ENCODE measurements at regions not wholly inside any gene's neighbourhood (a gene's known extent, or its start where the extent isn't known, plus 50 kb on each side); places are given as distances from the start of the nearest gene placed in this dataset.
A peak's percentile ranks its signal among the peaks of the same experiment; 100 is the strongest.

DNA sequence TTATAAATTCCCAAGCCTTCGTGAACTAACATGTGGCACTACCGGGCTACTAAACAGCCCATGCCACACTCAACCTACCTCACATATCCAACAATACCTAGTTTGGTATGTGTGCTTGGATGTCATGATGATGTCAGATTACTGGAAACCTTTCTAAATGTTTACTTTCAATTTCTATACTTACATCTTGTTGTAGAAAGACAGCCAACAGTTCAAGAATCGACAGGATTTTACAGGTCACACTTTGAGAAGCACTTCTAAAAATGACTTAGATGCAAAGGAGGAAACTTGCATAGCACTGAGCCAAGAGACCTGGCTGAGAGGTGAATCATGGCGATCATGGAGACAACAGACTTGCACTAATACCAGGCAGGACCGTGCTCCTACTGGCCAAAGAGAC is 209.9 kb downstream of the COL4A1 start:
- no peak for DNase-seq
- H3K9me3 Mint-ChIP-seq (ENCODE audit: unreplicated experiment) = peaks cover 5% of the 10 kb centered on the region
- TF ChIP-seq, protein P1, sequence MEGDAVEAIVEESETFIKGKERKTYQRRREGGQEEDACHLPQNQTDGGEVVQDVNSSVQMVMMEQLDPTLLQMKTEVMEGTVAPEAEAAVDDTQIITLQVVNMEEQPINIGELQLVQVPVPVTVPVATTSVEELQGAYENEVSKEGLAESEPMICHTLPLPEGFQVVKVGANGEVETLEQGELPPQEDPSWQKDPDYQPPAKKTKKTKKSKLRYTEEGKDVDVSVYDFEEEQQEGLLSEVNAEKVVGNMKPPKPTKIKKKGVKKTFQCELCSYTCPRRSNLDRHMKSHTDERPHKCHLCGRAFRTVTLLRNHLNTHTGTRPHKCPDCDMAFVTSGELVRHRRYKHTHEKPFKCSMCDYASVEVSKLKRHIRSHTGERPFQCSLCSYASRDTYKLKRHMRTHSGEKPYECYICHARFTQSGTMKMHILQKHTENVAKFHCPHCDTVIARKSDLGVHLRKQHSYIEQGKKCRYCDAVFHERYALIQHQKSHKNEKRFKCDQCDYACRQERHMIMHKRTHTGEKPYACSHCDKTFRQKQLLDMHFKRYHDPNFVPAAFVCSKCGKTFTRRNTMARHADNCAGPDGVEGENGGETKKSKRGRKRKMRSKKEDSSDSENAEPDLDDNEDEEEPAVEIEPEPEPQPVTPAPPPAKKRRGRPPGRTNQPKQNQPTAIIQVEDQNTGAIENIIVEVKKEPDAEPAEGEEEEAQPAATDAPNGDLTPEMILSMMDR (IDR thresholded peaks at IDR 0.05; ENCODE audit: partially characterized antibody, unreplicated experiment) = no peak
- H3K4me1 Mint-ChIP-seq (ENCODE audit: low read depth, unreplicated experiment) = peaks cover 4% of the 10 kb centered on the region
- no peak overlapping the region for H3K27ac Mint-ChIP-seq (ENCODE audit: unreplicated experiment)
- H3K36me3 Mint-ChIP-seq (ENCODE audit: unreplicated experiment) = peaks cover 21% of the 10 kb centered on the region
- H3K4me3 Mint-ChIP-seq (ENCODE audit: unreplicated experiment) = no peak overlapping the region
- peaks cover 2% of the 10 kb centered on the region for H3K27me3 Mint-ChIP-seq (ENCODE audit: unreplicated experiment)

DNA sequence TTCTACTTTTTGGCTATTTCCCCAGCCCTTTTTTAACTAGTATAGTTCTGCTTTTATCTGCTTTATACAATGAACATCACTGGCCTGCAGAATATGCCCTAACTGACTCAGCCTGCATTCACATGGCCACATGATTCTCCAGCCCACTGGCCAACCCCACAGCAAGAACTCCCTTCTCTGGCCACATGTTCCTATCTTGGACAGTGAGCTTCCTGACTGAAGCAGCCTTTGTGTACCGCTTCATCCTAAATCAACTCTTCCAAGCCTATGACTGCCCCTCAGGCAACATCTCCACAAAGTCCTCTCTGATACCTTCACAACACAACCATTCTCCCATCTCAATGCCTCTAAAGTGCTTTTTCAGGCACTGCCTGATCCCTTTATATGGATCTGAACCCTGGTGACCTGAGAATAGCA is 214.1 kb downstream of the COL4A1 start:
- no peak overlapping the region for H3K27ac Mint-ChIP-seq (ENCODE audit: unreplicated experiment)
- no peaks in the 10 kb centered on the region for H3K27me3 Mint-ChIP-seq (ENCODE audit: unreplicated experiment)
- DNase-seq = no peak
- peaks cover 4% of the 10 kb centered on the region for H3K4me1 Mint-ChIP-seq (ENCODE audit: low read depth, unreplicated experiment)
- H3K9me3 Mint-ChIP-seq (ENCODE audit: unreplicated experiment) = peaks cover 3% of the 10 kb centered on the region
- H3K36me3 Mint-ChIP-seq (ENCODE audit: unreplicated experiment) = peaks cover 4% of the 10 kb centered on the region
- TF ChIP-seq, protein P1 (IDR thresholded peaks at IDR 0.05; ENCODE audit: partially characterized antibody, unreplicated experiment) = no peak
- no peak overlapping the region for H3K4me3 Mint-ChIP-seq (ENCODE audit: unreplicated experiment)

DNA sequence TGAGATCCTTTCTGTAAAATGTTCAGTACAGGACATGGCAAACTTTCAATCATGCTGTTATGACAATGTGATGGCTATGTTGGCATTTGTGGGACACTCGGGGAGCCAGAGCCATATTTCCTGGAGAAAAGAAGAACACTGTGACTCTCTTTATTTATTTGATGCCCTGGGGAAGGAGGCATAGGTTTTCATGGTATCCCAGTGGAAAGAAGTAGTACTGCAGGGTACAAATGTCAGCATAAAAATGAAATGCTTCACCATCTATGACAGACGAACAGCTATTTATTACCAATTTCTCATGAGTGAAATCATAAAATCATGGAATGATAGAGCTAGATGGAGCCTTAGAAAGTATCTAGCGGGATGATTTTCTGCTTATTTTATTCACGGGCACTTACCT is 217.1 kb downstream of the COL4A1 start:
- peaks cover 4% of the 10 kb centered on the region for H3K36me3 Mint-ChIP-seq (ENCODE audit: unreplicated experiment)
- H3K4me3 Mint-ChIP-seq (ENCODE audit: unreplicated experiment) = no peak overlapping the region
- H3K27me3 Mint-ChIP-seq (ENCODE audit: unreplicated experiment) = no peaks in the 10 kb centered on the region
- TF ChIP-seq, protein P1 (IDR thresholded peaks at IDR 0.05; ENCODE audit: partially characterized antibody, unreplicated experiment) = peak; percentile 70
- DNase-seq = no peak
- no peaks in the 10 kb centered on the region for H3K9me3 Mint-ChIP-seq (ENCODE audit: unreplicated experiment)
- no peak overlapping the region for H3K27ac Mint-ChIP-seq (ENCODE audit: unreplicated experiment)
- peaks cover 3% of the 10 kb centered on the region for H3K4me1 Mint-ChIP-seq (ENCODE audit: low read depth, unreplicated experiment)

DNA sequence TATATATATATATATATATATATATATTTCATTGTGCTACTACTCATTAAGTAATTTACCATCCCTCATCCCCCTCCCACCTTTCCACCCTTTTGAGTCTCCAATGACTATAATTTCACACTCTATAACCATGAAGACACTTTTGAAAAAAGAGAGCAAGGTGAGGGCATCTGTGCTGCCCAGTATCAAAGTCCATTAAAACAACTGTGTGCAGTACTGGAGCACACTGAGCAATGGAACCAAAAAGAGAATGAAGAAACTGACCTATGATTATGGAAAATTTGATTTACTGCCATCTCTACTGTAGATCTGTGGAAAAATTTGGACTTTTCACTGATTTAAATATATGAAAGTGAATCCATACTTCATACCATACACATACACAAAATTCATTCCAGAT is 217.9 kb downstream of the COL4A1 start:
- TF ChIP-seq, protein P1 (IDR thresholded peaks at IDR 0.05; ENCODE audit: partially characterized antibody, unreplicated experiment) = no peak
- no peaks in the 10 kb centered on the region for H3K4me1 Mint-ChIP-seq (ENCODE audit: low read depth, unreplicated experiment)
- no peak overlapping the region for H3K4me3 Mint-ChIP-seq (ENCODE audit: unreplicated experiment)
- no peaks in the 10 kb centered on the region for H3K27me3 Mint-ChIP-seq (ENCODE audit: unreplicated experiment)
- no peaks in the 10 kb centered on the region for H3K9me3 Mint-ChIP-seq (ENCODE audit: unreplicated experiment)
- DNase-seq = no peak
- H3K36me3 Mint-ChIP-seq (ENCODE audit: unreplicated experiment) = peaks cover 4% of the 10 kb centered on the region
- no peak overlapping the region for H3K27ac Mint-ChIP-seq (ENCODE audit: unreplicated experiment)

DNA sequence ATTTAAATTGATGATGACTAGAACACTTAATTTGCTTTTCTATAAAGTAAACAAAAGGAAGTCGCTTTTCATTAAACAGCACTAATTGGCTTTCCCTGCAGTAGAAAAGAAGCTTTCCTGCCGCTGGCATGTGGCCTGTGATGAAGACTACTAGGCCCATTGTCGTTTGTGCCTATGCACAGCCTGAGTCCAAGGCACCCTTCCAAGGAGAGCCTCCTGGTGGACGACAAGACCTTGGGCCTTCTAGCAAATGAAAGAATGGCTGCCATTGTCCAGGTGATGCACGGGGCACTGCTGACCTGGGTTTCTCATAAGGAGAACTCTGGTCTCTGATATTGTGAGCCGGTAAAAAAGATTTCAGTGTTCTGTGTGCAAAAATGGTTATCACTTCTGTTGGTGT is 233.0 kb downstream of the COL4A1 start:
- H3K4me3 Mint-ChIP-seq (ENCODE audit: unreplicated experiment) = no peak overlapping the region
- no peaks in the 10 kb centered on the region for H3K4me1 Mint-ChIP-seq (ENCODE audit: low read depth, unreplicated experiment)
- H3K27ac Mint-ChIP-seq (ENCODE audit: unreplicated experiment) = no peak overlapping the region
- H3K36me3 Mint-ChIP-seq (ENCODE audit: unreplicated experiment) = no peaks in the 10 kb centered on the region
- DNase-seq = no peak
- no peaks in the 10 kb centered on the region for H3K27me3 Mint-ChIP-seq (ENCODE audit: unreplicated experiment)
- TF ChIP-seq, protein P1 (IDR thresholded peaks at IDR 0.05; ENCODE audit: partially characterized antibody, unreplicated experiment) = no peak
- H3K9me3 Mint-ChIP-seq (ENCODE audit: unreplicated experiment) = peaks cover 1% of the 10 kb centered on the region

All from glutamatergic neuron (in vitro differentiated cells).